GM23338 (cell line): ENCODE measurements at regions not wholly inside any gene's neighbourhood (a gene's known extent, or its start where the extent isn't known, plus 50 kb on each side); places are given as distances from the start of the nearest gene placed in this dataset.

Source experiments
- ATAC-seq: fragments of 200-7000 bp; cut with Tn5 transposase; 3 replicates; pipeline ENCODE4 v1.9.1; 2020
- DNase-seq: peaks from one replicate; pipeline ENCODE4 v3.0.0-alpha.2; 2015; ENCODE audit warnings: low spot score
- H2AFZ ChIP-seq: fragments of 200-600 bp; sonication (generic); 2 replicates; pipeline ENCODE4 v1.8.0; 2016; ENCODE audit warnings: antibody characterized with exemption, mild to moderate bottlenecking, moderate library complexity
- H3F3A ChIP-seq: fragments of 200-600 bp; sonication (generic); replicated peaks from 2 replicates; pipeline ENCODE4 v1.8.0; 2017; ENCODE audit warnings: antibody characterized with exemption, mixed run types, low read depth
- H3K27ac ChIP-seq: fragments of 200-600 bp; sonication (generic); 2 replicates; pipeline ENCODE4 v1.6.1; 2016; ENCODE audit warnings: low read depth
- H3K27me3 ChIP-seq: fragments of 200-600 bp; sonication (generic); 2 replicates; pipeline ENCODE4 v1.8.0; 2016; ENCODE audit warnings: mild to moderate bottlenecking, mixed run types, moderate library complexity; ENCODE audit not compliant: insufficient read depth
- H3K36me3 ChIP-seq: fragments of 200-600 bp; sonication (generic); 2 replicates; pipeline ENCODE4 v1.8.0; 2016; ENCODE audit warnings: mild to moderate bottlenecking; ENCODE audit not compliant: insufficient read depth
- H3K4me1 ChIP-seq: fragments of 200-600 bp; sonication (generic); 2 replicates; pipeline ENCODE4 v1.8.0; 2016; ENCODE audit warnings: mild to moderate bottlenecking, moderate library complexity; ENCODE audit not compliant: insufficient read depth
- H3K4me2 ChIP-seq: fragments of 200-600 bp; sonication (generic); 2 replicates; pipeline ENCODE4 v1.7.1; 2017; ENCODE audit warnings: mixed run types
- H3K4me3 ChIP-seq: fragments of 200-600 bp; sonication (generic); 2 replicates; pipeline ENCODE4 v1.6.1; 2016; ENCODE audit warnings: mixed run types
- H3K79me2 ChIP-seq: fragments of 200-600 bp; sonication (generic); replicated peaks from 2 replicates; pipeline ENCODE4 v1.8.0; 2017; ENCODE audit warnings: mild to moderate bottlenecking; ENCODE audit not compliant: insufficient read depth
- H3K9me2 ChIP-seq: fragments of 200-600 bp; sonication (generic); 2 replicates; pipeline ENCODE4 v1.8.0; 2017; ENCODE audit not compliant: insufficient read depth
- H4K20me1 ChIP-seq: fragments of 200-600 bp; sonication (generic); replicated peaks from 2 replicates; pipeline ENCODE4 v1.8.0; 2017; ENCODE audit warnings: mild to moderate bottlenecking; ENCODE audit not compliant: insufficient read depth
- H3K27ac Mint-ChIP-seq: 2 replicates; pipeline ENCODE4 v1.8.0; 2020; ENCODE audit warnings: inconsistent platforms, mild to moderate bottlenecking, moderate library complexity, mixed read lengths
- H3K27me3 Mint-ChIP-seq: 3 replicates; pipeline ENCODE4 v1.8.0; 2022; ENCODE audit warnings: low read depth, mild to moderate bottlenecking, moderate library complexity, mixed read lengths, inconsistent platforms; ENCODE audit not compliant: insufficient read depth, poor library complexity
- H3K36me3 Mint-ChIP-seq: 3 replicates; pipeline ENCODE4 v1.8.0; 2021; ENCODE audit warnings: low read depth, mild to moderate bottlenecking, inconsistent platforms, moderate library complexity, mixed read lengths
- H3K4me1 Mint-ChIP-seq: 3 replicates; pipeline ENCODE4 v1.8.0; 2020; ENCODE audit warnings: mild to moderate bottlenecking, inconsistent platforms, mixed read lengths
- H3K4me3 Mint-ChIP-seq: 3 replicates; pipeline ENCODE4 v1.8.0; 2021; ENCODE audit warnings: moderate library complexity, mild to moderate bottlenecking, inconsistent platforms, mixed read lengths
- H3K9me3 Mint-ChIP-seq: 3 replicates; pipeline ENCODE4 v1.8.0; 2020; ENCODE audit warnings: moderate library complexity, mild to moderate bottlenecking, inconsistent platforms, mixed read lengths
- CREB1 ChIP-seq: fragments of 250-450 bp; sonication (Bioruptor Pico); IDR thresholded peaks from 2 replicates; pipeline ENCODE4 v1.5.0; 2020; ENCODE audit warnings: low read depth, mild to moderate bottlenecking, moderate library complexity
- EZH2phosphoT487 ChIP-seq: fragments of 200-600 bp; sonication (generic); IDR thresholded peaks from one replicate; pipeline ENCODE4 v1.8.1; 2018; ENCODE audit warnings: antibody characterized with exemption; ENCODE audit not compliant: unreplicated experiment
- JUNB ChIP-seq: IDR thresholded peaks from one replicate; pipeline ENCODE4 v1.6.1; 2016; ENCODE audit warnings: antibody characterized with exemption; ENCODE audit not compliant: unreplicated experiment
- NANOG ChIP-seq: IDR thresholded peaks from 2 replicates; pipeline ENCODE4 v1.6.1; 2016; ENCODE audit warnings: antibody characterized with exemption, borderline replicate concordance
- POLR2AphosphoS5 ChIP-seq: IDR thresholded peaks from 2 replicates; pipeline ENCODE4 v1.6.1; 2016; ENCODE audit warnings: antibody characterized with exemption, low read depth
- STAT1 ChIP-seq: IDR thresholded peaks from one replicate; pipeline ENCODE4 v1.6.1; 2016; ENCODE audit warnings: antibody characterized with exemption; ENCODE audit not compliant: unreplicated experiment
- ZNF114 ChIP-seq: fragments of 250-450 bp; sonication (Bioruptor Pico); IDR thresholded peaks from 2 replicates; pipeline ENCODE4 v1.5.0; 2020; ENCODE audit warnings: mild to moderate bottlenecking, moderate library complexity
- TF ChIP-seq, protein P1 (sequence below): fragments of 250-450 bp; sonication (Bioruptor Pico); IDR thresholded peaks from 2 replicates; pipeline ENCODE4 v1.5.0; 2020; ENCODE audit warnings: mild to moderate bottlenecking, moderate library complexity
- TF ChIP-seq, protein P2 (sequence below): IDR thresholded peaks from one replicate; pipeline ENCODE4 v1.6.1; 2018; ENCODE audit warnings: antibody characterized with exemption; ENCODE audit not compliant: unreplicated experiment
- TF ChIP-seq, protein P3 (sequence below): IDR thresholded peaks from 2 replicates; pipeline ENCODE4 v1.6.1; 2016; ENCODE audit warnings: antibody characterized with exemption
- TF ChIP-seq, protein P4 (sequence below), 2 experiments: fragments of 200-600 bp in 1 of 2; sonication (generic) in 1 of 2; conservative IDR thresholded peaks; 2 replicates each; pipeline versions ENCODE4 v1.5.1 to v1.6.1; 2016 to 2017; ENCODE audit warnings: antibody characterized with exemption in 2 of 2, low read depth in 2 of 2, mild to moderate bottlenecking in 2 of 2, moderate library complexity in 1 of 2

DNA sequence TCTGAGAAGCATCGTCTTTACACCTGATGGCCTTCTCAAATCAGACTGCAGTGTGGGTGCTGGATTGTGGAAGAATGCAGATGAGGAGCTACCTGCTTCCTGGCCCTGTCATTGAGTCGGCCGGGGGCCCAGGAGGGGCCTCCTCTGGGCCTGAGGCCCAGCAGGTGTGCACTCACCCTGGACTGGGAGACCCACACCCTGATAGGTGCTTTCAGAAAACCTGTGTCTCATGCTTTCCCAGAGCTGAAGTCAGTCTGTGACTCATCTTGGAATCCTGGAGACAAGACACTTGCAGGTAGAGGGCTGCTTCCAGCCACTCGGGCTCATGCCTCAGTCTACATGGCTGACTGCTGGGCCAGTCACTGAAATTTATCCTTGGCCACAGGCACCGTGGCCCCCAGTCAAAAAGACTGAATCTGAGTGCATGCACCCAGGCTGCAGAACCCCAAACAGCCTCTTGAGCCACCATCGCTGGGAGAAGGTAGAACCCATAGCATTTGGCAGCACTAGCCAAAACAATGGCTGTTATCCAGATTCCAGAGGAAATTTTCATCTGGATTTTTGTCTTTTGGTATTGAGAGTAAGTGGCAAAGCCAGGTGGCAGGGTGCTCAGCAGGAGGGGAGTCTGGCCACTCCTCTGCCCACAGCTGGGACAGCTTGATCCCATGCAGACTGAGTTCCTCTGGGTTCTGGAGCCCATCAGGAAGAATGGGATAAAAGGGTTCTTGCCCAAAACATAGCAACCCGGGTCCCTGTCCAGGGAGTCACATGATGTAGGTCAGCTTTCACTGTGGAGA lies 182.0 kb upstream of the CST7 start:
- H3K9me3 Mint-ChIP-seq, result no peaks in the 10 kb centered on the region
- ATAC-seq (no peak), DNase-seq (no peak)
- no peak overlapping the region for H3K4me2 ChIP-seq
- no peaks in the 10 kb centered on the region for H3K36me3 ChIP-seq
- peaks cover 2% of the 10 kb centered on the region for H3K27me3 Mint-ChIP-seq
- no peaks in the 10 kb centered on the region for H3K9me2 ChIP-seq
- H4K20me1 ChIP-seq, result no peaks in the 10 kb centered on the region
- no peaks in the 10 kb centered on the region for H3K4me1 ChIP-seq
- H3F3A ChIP-seq, result no peaks in the 10 kb centered on the region
- H3K27ac ChIP-seq, result no peak overlapping the region
- peaks cover 13% of the 10 kb centered on the region for H3K4me1 Mint-ChIP-seq
- H3K27me3 ChIP-seq, result no peaks in the 10 kb centered on the region
- H2AFZ ChIP-seq, result no peak overlapping the region
- no peak overlapping the region for H3K4me3 ChIP-seq
- no peaks in the 10 kb centered on the region for H3K36me3 Mint-ChIP-seq
- H3K4me3 Mint-ChIP-seq, result no peak overlapping the region
- no peaks in the 10 kb centered on the region for H3K79me2 ChIP-seq
- TF ChIP-seq ZNF114, result no peak
- TF ChIP-seq, protein P1, sequence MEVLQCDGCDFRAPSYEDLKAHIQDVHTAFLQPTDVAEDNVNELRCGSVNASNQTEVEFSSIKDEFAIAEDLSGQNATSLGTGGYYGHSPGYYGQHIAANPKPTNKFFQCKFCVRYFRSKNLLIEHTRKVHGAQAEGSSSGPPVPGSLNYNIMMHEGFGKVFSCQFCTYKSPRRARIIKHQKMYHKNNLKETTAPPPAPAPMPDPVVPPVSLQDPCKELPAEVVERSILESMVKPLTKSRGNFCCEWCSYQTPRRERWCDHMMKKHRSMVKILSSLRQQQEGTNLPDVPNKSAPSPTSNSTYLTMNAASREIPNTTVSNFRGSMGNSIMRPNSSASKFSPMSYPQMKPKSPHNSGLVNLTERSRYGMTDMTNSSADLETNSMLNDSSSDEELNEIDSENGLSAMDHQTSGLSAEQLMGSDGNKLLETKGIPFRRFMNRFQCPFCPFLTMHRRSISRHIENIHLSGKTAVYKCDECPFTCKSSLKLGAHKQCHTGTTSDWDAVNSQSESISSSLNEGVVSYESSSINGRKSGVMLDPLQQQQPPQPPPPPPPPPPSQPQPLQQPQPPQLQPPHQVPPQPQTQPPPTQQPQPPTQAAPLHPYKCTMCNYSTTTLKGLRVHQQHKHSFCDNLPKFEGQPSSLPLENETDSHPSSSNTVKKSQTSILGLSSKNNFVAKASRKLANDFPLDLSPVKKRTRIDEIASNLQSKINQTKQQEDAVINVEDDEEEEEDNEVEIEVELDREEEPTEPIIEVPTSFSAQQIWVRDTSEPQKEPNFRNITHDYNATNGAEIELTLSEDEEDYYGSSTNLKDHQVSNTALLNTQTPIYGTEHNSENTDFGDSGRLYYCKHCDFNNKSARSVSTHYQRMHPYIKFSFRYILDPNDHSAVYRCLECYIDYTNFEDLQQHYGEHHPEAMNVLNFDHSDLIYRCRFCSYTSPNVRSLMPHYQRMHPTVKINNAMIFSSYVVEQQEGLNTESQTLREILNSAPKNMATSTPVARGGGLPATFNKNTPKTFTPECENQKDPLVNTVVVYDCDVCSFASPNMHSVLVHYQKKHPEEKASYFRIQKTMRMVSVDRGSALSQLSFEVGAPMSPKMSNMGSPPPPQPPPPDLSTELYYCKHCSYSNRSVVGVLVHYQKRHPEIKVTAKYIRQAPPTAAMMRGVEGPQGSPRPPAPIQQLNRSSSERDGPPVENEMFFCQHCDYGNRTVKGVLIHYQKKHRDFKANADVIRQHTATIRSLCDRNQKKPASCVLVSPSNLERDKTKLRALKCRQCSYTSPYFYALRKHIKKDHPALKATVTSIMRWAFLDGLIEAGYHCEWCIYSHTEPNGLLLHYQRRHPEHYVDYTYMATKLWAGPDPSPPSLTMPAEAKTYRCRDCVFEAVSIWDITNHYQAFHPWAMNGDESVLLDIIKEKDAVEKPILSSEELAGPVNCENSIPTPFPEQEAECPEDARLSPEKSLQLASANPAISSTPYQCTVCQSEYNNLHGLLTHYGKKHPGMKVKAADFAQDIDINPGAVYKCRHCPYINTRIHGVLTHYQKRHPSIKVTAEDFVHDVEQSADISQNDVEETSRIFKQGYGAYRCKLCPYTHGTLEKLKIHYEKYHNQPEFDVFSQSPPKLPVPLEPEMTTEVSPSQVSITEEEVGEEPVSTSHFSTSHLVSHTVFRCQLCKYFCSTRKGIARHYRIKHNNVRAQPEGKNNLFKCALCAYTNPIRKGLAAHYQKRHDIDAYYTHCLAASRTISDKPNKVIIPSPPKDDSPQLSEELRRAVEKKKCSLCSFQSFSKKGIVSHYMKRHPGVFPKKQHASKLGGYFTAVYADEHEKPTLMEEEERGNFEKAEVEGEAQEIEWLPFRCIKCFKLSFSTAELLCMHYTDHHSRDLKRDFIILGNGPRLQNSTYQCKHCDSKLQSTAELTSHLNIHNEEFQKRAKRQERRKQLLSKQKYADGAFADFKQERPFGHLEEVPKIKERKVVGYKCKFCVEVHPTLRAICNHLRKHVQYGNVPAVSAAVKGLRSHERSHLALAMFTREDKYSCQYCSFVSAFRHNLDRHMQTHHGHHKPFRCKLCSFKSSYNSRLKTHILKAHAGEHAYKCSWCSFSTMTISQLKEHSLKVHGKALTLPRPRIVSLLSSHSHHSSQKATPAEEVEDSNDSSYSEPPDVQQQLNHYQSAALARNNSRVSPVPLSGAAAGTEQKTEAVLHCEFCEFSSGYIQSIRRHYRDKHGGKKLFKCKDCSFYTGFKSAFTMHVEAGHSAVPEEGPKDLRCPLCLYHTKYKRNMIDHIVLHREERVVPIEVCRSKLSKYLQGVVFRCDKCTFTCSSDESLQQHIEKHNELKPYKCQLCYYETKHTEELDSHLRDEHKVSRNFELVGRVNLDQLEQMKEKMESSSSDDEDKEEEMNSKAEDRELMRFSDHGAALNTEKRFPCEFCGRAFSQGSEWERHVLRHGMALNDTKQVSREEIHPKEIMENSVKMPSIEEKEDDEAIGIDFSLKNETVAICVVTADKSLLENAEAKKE (CRISPR knock-in tag), result no peak
- TF ChIP-seq EZH2phosphoT487, result no peak
- TF ChIP-seq STAT1, result no peak
- TF ChIP-seq, protein P2, sequence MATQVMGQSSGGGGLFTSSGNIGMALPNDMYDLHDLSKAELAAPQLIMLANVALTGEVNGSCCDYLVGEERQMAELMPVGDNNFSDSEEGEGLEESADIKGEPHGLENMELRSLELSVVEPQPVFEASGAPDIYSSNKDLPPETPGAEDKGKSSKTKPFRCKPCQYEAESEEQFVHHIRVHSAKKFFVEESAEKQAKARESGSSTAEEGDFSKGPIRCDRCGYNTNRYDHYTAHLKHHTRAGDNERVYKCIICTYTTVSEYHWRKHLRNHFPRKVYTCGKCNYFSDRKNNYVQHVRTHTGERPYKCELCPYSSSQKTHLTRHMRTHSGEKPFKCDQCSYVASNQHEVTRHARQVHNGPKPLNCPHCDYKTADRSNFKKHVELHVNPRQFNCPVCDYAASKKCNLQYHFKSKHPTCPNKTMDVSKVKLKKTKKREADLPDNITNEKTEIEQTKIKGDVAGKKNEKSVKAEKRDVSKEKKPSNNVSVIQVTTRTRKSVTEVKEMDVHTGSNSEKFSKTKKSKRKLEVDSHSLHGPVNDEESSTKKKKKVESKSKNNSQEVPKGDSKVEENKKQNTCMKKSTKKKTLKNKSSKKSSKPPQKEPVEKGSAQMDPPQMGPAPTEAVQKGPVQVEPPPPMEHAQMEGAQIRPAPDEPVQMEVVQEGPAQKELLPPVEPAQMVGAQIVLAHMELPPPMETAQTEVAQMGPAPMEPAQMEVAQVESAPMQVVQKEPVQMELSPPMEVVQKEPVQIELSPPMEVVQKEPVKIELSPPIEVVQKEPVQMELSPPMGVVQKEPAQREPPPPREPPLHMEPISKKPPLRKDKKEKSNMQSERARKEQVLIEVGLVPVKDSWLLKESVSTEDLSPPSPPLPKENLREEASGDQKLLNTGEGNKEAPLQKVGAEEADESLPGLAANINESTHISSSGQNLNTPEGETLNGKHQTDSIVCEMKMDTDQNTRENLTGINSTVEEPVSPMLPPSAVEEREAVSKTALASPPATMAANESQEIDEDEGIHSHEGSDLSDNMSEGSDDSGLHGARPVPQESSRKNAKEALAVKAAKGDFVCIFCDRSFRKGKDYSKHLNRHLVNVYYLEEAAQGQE, result no peak
- TF ChIP-seq, protein P3, sequence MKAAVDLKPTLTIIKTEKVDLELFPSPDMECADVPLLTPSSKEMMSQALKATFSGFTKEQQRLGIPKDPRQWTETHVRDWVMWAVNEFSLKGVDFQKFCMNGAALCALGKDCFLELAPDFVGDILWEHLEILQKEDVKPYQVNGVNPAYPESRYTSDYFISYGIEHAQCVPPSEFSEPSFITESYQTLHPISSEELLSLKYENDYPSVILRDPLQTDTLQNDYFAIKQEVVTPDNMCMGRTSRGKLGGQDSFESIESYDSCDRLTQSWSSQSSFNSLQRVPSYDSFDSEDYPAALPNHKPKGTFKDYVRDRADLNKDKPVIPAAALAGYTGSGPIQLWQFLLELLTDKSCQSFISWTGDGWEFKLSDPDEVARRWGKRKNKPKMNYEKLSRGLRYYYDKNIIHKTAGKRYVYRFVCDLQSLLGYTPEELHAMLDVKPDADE, result no peak
- TF ChIP-seq NANOG, result no peak
- no peak for TF ChIP-seq POLR2AphosphoS5
- no peak for TF ChIP-seq JUNB
- TF ChIP-seq, protein P4, sequence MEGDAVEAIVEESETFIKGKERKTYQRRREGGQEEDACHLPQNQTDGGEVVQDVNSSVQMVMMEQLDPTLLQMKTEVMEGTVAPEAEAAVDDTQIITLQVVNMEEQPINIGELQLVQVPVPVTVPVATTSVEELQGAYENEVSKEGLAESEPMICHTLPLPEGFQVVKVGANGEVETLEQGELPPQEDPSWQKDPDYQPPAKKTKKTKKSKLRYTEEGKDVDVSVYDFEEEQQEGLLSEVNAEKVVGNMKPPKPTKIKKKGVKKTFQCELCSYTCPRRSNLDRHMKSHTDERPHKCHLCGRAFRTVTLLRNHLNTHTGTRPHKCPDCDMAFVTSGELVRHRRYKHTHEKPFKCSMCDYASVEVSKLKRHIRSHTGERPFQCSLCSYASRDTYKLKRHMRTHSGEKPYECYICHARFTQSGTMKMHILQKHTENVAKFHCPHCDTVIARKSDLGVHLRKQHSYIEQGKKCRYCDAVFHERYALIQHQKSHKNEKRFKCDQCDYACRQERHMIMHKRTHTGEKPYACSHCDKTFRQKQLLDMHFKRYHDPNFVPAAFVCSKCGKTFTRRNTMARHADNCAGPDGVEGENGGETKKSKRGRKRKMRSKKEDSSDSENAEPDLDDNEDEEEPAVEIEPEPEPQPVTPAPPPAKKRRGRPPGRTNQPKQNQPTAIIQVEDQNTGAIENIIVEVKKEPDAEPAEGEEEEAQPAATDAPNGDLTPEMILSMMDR (conservative IDR thresholded peaks at IDR 0.05; ENCODE audit: low read depth in 2 of 2), result no peak
- TF ChIP-seq CREB1 (CRISPR knock-in tag), result no peak
- no peak overlapping the region for H3K27ac Mint-ChIP-seq
